ENCODE measurements at regions not wholly inside any gene's neighbourhood (a gene's known extent, or its start where the extent isn't known, plus 50 kb on each side); places are given as distances from the start of the nearest gene placed in this dataset.

- DNase-seq = no peak
Observed at GRCh38 chr6:14621518-14621917, 503.9 kb downstream of the CD83 start.

- DNase-seq = no peak
Observed at GRCh38 chr6:14622085-14622484, 504.5 kb downstream of the CD83 start.

DNA sequence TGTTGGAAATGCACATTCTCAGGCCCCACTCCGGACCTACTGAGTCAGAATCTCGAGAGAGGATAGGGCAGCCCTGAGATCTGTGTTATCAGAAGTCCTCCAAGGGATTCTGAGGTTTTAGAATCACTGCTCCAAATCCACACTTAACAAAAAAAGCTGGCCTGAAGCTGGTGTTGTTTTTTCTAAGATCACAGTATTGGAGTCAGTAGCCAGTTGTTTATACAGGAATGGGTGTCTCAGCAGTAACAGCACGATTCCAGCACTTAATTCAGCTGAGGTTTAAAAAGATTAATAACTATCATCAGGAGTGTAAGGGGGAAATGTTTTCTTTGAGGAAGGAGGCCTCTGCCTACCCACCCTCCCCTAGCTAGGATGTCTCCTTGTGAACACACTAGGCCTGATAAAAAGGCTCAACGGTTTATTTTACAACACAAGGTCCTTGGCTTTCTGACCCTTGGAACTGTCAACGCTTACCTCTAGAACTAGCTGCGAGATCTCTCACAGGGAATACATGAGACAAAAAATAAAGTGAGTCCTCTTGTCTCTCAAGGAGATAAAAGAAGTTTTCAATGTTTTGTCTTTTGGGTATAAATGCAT lies 505.4 kb downstream of the CD83 start:
- no peak for DNase-seq

DNA sequence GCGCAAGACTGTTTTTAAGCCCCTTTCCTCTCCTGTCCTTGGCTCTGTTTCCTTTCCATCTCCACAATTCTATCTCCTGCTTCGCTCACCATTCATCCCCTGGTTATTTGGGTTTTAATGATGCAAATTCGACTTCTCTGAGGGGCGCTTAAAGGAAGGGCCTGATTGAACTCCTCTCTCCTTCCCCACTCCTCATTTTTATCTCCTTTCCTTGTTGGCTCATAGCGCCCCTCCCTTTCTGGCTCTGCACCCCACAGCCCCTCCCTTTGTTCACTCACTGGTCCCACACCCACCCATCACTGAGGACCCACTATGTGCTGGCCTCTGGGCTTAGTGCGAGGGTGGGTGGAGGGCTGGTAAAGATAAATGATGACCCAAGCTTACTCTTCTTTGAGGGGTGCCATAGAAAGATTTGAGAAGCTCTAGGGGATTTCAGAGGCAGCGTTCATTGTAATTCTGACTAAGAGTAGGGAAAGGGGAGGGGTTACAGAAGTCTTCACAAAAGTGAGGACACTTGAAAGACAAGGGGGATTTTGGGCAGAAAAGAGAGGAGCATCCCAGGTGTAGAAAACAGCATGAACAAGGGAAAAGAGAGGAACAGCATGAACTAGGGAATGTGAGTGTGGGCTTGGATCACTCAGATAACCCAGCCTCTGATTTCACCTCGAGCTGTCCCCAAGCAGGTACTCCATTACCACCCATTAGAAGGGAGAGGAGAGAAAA lies 507.8 kb downstream of the CD83 start:
- no peak for DNase-seq

- no peak for DNase-seq
Observed at GRCh38 chr6:14626556-14626955, 509.0 kb downstream of the CD83 start.

DNA sequence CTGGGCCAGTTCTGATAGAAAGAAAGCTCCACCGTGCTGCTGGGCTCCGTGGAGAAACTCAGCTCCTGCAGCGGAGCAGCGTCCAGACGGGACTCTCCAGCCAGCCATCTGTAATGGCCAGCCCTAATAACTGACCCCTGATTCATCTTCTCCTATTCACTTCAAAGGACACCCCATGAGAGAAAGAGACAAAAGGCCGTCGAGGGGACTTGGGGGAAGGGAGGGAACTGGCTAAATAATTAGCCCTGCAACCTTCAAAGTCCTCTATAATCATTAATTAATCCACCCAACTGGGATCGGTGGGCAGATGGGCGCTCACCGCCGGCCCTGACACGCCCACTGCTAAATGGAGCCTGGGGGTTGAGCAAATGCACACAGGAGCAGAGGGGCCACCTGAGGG lies 512.4 kb downstream of the CD83 start:
- DNase-seq = no peak

DNA sequence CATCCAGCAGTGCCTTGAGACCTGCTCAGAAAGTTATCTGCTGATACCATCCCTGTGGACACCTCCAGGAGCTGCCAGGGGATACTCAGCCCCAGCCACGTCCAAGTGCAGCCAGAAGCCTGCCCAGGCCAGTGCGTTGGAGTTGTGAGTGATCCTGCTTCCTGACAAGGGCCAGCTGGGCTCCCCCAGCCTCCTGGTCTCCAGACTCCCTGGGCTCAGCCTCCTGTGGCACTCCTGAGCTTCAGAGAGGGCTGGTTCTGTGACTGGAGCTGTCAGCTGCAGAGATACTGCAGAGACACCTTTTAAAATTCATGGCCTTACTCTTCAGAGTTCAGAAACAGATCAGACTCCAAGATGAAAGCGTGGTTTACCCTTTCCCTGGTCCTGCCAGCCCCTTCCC lies 515.9 kb downstream of the CD83 start:
- no peak for DNase-seq

- no peak for DNase-seq
Observed at GRCh38 chr6:14634072-14634471, 516.5 kb downstream of the CD83 start.

GRCh38 chr6:14635195-14635594 lies 517.6 kb downstream of the CD83 start:
- no peak for DNase-seq

DNA sequence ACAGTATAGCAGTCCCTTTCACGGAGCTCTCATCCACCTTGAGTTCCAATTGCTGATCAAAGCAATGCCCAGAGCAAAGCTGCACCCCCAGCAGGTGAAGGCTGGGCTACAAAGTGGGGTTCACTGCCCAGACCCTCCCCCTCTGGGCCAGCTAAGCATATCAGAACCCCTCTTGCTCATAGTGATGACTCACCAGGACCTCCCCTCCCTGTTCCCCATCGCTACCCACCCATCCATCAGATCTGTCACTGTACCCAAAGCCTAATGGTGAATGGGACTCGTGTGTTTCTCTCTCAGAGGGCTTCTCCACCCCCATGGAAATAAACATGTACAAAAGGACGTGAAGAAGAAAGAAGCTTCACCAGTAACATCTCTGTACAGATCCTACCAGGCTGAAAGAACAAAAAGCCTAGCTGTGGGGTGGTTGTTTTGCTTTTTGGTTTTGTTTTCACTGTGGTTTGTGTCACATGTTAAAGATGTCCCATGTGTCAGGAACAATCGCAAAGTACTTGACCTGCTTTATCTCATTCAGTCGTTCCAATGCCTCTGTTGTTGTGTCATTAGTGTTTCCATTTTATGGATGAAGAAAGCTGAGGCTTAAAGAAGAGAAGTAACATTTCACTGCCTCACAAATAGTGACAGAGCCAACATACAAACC lies 518.5 kb downstream of the CD83 start:
- no peak for DNase-seq

DNA sequence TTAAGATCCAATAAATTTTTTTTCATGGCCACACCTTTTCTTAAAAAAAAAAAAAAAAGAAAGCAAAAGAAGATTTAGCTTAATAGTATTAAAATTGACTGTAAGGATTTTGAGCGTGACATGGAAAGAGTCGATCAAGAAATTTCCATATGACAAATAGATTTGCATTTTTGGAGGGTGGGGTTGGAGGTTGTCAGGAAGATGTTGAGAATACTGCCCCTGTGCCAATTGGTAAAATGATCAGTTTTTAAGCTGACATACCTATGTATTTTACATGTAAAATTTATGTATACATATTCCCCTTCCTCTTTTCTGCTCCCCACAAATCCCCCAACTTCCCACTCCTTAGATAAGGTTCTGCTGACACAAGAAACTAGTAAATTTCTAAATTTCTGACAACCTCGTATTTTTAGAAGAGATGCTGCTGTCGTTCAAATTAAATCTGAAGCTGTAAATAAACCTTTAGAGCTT lies 520.9 kb downstream of the CD83 start:
- DNase-seq = no peak

DNA sequence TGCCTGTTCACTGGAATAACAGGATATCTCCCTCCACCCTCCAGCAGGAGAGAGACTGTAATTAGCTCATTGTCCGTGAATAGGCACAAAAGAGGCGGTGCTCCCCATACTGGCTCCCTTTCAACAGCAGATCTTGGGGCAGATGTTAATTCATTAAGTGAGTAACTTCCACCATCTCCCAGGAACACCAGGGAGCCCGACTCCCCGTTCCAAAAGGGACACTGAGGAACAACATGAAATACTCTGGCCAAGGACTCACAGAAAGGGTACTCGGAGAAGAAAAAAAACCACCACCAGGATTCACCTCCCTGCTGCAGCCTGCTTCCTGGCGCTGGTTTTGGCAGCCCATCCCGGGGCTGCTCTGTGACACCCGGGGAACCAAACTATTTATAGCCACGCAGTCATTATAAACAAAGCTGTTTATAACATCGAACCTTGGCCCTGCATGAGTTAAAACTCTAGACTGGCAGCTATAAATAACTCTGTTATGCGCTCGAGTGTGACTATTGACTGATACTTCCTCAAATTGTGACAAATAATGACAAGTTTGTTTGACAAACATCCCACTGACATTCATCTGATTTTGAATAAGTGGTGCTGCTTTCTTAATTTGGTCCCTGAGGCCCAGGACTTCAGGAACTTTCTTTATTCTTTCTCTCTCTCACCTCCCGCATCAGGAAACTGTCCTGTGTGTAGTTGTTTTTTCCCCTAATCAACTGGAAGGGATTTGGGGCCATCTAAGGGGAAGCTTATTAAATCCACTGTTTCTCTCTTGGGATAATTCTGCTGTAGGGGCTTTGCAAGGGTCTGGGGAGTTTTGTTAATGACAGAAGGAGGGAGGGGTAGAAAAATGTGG lies 521.6 kb downstream of the CD83 start:
- peak; percentile 65 for DNase-seq

GRCh38 chr6:14639983-14640599 lies 522.5 kb downstream of the CD83 start:
- DNase-seq = no peak

DNA sequence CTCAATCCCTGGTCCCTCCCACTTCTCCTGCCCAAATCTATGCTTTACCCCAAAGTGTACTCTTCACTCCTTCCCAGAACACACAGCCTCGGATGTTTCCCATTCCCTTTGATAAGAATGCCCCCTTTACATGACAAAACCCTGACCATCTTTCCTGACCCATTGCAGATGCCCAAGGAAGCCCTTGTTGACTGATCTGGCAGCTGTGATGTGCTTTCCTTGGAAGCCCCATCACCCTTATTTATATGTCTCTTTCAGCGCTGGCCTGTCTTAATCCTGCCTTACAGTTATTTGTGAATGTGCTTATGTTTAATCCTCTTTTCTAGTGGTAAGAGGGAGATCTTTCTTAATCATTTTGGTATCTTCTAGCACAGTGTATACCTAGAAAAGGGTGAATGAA lies 523.1 kb downstream of the CD83 start:
- DNase-seq = no peak

GRCh38 chr6:14641423-14642135 lies 524.0 kb downstream of the CD83 start:
- no peak for DNase-seq

DNA sequence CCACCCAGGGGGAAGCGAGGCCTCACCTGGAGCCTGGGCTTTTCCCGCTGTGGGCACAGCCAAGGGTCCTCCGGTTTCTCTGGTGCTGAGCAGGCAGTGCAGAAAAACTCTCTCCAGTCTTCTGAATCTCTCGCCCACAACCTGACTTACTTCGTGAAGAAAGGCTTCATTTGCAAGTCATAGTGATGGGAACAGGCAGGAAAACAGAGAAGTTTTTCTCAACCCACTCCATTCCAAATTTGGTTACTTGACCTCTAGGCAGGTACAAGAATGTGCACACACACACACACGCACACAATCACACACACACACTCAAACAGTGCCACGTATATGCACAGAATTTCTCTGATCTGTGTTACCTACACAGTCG lies 524.5 kb downstream of the CD83 start:
- DNase-seq = no peak

GRCh38 chr6:14642842-14643241 lies 525.3 kb downstream of the CD83 start:
- no peak for DNase-seq

- no peak for DNase-seq
Observed at GRCh38 chr6:14644381-14644780, 526.8 kb downstream of the CD83 start.

DNA sequence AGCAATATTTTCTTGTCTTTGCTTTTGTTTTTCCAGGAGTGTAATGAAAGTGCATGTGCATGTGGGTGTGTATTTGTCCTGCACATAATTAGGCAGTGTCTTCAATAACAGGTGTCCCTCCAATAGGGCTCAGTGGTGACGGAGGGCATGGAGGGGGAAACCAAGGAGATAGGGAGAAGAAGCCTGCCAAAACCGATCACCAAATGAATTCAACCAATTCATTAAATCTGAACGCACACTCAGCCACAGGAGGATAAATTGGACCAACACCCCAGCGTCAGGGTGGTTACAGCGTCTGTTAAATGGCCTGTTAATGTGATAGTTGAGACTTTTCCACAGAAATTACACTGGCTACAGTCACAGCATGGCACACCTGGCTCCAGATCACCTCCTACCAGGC lies 527.6 kb downstream of the CD83 start:
- no peak for DNase-seq

DNA sequence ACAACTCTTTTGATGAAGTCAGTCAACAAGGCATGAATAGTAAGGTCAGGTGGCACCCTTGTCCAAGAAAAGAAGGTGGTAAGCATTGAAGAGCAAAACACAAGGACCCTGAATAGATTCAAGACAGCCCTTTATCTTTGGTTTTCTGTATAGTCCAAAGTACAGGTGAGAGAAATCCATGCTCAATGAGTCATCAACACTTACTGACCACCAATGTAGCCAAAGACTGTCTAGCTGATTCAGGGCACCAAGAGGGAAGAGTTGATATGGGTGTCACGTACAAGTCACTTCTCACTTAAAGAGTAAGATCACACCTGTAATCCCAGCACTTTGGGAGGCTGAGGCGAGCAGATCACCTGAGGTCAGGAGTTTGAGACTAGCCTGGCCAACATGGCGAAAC lies 528.3 kb downstream of the CD83 start:
- no peak for DNase-seq

DNA sequence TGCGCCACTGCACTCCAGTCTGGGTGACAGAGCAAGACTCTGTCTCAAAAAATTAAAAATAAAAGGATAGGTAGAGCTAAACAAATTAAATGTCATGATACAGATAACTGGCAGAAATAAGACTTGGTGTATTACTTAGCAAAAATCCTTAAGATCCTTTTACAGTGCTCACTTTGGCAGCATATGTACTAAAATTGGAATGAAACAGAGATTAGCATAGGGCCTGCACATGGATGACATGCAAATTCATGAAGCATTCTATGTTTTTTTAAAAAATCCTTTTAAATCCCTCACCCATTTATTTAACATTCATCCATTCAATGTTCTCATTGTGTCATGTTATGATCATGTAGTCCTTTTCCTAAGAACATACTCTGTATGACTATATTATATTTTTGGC lies 528.8 kb downstream of the CD83 start:
- DNase-seq = no peak

GRCh38 chr6:14647357-14647756 lies 529.8 kb downstream of the CD83 start:
- no peak for DNase-seq
